GM19043 (cell line): ENCODE measurements at regions not wholly inside any gene's neighbourhood (a gene's known extent, or its start where the extent isn't known, plus 50 kb on each side); places are given as distances from the start of the nearest gene placed in this dataset.
"Not testable (repeated sequence)": the region's sequence is repeated elsewhere in the genome, so short reads cannot be mapped to it uniquely, and the experiment has no call there.

Experiments used
- ATAC-seq: cut with Tn5 transposase; IDR thresholded peaks from one replicate; pipeline ENCODE4 v1.9.1; 2021; ENCODE audit warnings: low read depth; ENCODE audit not compliant: unreplicated experiment

- no peak for ATAC-seq
Measured at GRCh38 chr14:85142982-85143381, 387.0 kb upstream of the FLRT2 start.

DNA sequence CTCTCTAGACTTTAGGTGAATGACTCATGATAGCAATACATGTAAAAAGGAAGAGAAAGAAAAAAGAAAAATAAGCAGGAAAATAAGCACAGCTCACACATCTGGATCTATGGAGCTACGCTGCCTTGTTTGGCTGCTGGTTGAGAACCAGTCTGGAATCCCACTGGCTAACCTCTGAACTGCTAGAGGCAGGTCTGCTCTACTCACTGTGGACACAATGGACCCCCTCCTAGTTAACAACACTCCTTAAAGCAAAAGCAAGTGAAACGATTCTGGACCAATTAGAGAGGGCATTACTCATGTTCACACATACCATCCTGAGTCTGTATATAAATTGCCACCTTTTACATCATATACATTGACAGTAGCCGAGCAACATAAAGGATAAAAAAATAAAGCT, 383.2 kb upstream of the FLRT2 start:
- ATAC-seq: no peak

GRCh38 chr14:85150166-85150565, 379.8 kb upstream of the FLRT2 start:
- no peak for ATAC-seq

- ATAC-seq: no peak
Measured at GRCh38 chr14:85154714-85155113, 375.2 kb upstream of the FLRT2 start.

- no peak for ATAC-seq
Measured at GRCh38 chr14:85156319-85156718, 373.6 kb upstream of the FLRT2 start.

DNA sequence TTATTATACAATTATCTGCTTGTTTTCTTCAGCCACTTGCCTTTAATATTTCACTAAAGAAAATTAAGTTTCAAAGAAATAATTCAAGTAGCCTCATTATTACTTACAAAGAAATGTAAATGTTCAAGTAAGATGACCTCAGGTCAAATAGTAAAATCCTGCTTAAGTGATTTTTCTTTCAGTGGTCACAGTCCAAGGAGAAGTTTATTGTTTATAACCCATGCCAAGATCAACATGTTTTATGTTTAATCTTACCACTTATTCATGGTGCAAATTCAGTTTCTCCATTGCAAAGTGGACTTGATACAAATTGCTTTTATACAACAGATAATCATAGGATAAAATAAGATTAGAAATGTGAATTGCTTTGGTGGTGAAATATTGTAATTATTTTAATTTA, 370.2 kb upstream of the FLRT2 start:
- ATAC-seq: no peak

GRCh38 chr14:85165094-85165493, 364.9 kb upstream of the FLRT2 start:
- ATAC-seq: no peak

- ATAC-seq: no peak
Measured at GRCh38 chr14:85169381-85169780, 360.6 kb upstream of the FLRT2 start.

DNA sequence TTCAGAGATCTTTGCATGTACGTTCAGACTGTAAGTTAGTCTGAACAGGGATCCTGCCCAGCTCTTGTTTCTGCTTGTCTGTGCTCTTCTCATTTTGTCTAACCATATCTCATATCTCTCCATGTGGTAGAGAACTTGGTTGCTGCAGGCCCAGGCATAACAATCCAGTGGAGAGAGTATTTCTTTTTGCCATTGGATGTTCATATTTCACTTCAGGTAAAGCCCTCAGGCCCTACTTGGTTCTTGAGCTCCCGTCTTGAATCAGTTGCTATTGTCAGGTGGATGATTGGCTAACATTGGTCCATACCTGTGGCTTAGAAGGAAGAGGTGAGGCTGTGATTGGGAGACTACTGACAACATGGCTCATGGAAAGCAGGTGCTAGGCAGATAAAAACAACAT, 357.7 kb upstream of the FLRT2 start:
- ATAC-seq: no peak

GRCh38 chr14:85172889-85173477, 357.0 kb upstream of the FLRT2 start:
- ATAC-seq: no peak

DNA sequence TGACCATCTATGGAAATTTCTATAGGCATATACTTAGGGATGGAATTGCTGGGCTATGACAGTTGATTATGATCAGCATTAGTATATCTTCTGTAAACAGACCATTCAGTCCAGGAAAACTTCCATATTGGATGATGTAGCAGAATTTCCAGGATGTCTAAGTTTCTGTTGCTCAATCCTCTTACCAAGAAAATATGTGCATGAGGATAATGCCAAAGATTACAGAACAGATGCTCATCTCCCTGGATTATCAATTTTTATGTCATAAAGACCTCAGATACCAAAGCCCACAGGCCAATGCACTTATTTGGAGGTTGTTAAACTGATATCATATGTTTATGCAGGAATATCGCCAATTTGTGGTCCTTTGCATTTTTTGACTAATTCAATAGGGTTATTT, 354.4 kb upstream of the FLRT2 start:
- no peak for ATAC-seq

DNA sequence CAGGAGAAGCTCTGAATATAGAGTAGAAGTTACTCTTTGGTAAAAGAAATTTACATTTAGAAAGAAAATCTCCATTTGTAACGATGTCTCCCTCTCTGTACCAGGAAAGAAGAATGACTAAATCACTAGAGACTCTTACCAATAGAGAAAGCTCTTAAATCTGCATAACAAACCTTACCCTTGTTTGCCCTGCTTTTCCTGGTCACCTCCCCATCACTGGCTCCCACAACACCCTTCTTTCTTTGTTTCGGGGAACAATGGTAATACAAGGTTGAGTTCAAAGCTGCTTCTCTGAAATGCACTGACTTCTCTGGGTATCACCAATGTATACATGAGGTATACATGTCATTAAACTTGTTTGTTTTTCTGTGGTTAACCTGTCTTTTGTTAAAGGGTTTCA, 351.1 kb upstream of the FLRT2 start:
- ATAC-seq: no peak

DNA sequence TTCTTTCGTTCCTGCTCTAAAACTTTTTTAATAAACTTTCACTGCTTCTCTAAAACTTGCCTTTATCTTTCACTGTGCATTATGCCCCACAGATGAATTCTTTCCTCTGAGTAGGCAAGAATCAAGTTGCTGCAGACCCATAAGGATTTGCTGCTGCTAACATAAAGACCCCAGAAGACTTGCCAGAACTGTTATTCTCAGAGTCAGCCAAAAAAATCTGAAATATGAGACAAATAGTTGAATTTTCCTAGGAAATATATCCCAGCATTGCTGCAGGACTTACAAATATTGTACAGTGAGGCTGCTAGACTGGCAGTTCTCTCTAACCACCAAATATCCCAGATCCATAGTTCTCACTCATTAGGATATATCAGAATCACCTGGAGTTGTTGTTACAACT, 349.1 kb upstream of the FLRT2 start:
- no peak for ATAC-seq

GRCh38 chr14:85182282-85182681, 347.7 kb upstream of the FLRT2 start:
- no peak for ATAC-seq

GRCh38 chr14:85186082-85186481, 343.9 kb upstream of the FLRT2 start:
- ATAC-seq: no peak

GRCh38 chr14:85187521-85187920, 342.4 kb upstream of the FLRT2 start:
- ATAC-seq: no peak

DNA sequence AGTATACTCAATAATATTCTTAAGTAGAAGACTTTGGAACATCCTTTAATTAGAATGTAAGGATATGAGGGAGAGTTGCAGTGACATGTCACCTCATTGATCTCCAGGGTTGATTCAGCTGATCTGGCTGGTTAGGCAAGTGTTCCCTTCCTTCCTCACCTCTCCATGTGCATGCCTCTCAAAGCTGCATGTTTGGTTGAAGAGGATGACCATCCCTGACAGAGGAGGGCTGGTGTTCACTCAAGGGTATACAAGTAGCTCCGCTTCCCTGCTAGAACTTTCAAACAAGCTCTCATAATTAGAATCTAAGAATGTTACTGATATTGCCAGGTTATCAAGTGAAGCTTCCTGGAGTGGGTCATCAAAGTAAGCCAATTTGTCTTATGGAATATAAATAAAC, 341.1 kb upstream of the FLRT2 start:
- ATAC-seq: no peak

GRCh38 chr14:85189253-85189652, 340.7 kb upstream of the FLRT2 start:
- ATAC-seq: not testable (repeated sequence)

DNA sequence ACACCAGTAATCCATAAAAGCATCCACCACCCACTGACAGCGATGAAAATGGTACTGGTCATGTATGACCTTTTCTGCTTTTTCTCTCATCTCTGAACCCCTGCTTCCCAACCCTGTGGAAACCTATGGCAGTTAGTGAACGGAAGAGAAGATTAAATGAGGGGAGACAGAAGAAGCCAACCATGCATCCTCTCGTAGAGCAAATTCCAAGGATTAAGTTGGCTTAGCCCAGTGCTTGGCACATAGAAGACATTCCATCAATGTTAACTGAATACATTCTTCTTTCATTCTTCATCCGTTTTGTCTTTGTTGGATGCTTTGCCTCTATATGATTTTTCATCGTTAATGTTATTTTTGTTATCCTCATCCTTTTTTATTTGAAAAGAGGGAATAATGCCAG, 339.7 kb upstream of the FLRT2 start:
- no peak for ATAC-seq

GRCh38 chr14:85191986-85192385, 338.0 kb upstream of the FLRT2 start:
- no peak for ATAC-seq

DNA sequence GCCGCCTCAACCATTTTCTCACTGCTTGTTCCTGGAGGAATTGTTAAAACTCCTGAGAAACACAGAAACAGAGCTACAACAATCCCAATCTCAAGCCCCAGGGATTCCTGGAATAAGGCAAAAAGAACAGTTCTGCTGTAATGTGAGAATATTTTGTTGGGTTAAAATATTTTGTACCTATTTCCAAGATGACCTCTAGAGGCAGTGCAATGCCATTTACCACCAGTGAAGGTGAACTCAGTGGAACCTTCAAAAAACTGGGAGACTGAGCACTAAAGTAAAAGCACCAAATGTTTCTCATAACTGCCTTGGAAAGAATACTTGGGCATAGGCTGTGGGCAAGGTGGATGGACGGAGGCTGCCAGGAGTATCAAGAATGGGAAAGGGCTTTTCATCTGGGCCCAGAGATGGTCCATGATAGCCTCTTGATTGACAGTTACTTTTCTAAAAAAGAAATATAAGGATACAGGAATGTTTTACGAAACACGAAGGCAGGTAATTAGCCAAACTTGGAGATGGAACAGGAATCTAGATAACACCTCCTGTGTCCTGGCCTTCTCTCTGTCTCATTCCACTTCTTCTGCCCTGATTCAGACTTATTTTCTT, 334.0 kb upstream of the FLRT2 start:
- no peak for ATAC-seq

DNA sequence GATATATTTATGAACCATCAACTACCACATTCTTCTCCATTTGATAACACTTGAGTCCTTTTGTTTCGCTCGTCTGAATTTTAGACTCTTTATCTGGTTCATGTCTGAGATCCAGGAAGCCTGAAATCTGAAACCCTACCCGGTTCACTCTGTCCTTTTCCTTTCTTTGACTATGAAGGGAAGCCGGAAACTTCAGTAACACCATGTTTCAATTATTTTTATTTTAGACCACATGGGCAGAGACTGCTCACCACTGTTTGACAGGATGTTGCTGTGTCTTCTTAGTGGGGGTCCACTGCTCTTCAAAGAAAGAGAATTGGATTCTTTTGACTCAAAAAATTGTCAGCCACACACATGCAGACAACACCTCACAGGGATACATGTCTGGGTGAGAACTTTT, 331.9 kb upstream of the FLRT2 start:
- no peak for ATAC-seq

DNA sequence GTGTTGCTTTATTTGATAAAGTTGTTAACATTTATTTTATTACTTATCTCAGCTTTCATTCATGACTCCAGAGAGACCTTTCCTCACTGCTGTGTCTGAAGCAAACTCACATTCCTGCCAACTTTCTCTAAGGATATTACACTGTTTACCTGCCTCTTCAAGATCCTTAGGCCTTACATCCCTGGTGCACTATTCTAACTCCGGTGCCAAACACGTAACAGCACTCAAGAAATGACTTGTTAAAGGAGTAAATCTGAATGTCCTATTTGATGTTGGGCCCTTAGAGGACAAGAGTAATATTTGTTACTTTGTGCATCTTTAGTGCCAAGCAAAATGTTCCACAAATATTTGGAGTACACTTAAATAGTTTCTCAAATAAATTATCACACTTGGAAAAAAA, 324.1 kb upstream of the FLRT2 start:
- ATAC-seq: no peak
